ENCODE measurements at regions not wholly inside any gene's neighbourhood (a gene's known extent, or its start where the extent isn't known, plus 50 kb on each side); places are given as distances from the start of the nearest gene placed in this dataset.

- DNase-seq (ENCODE audit: low spot score): peak; percentile 71
Measured at GRCh38 chr3:176796371-176796770, 400.9 kb downstream of the TBL1XR1 start.

GRCh38 chr3:176795891-176796290 is 401.4 kb downstream of the TBL1XR1 start:
- peak; percentile 14 for DNase-seq (ENCODE audit: low spot score)

DNA sequence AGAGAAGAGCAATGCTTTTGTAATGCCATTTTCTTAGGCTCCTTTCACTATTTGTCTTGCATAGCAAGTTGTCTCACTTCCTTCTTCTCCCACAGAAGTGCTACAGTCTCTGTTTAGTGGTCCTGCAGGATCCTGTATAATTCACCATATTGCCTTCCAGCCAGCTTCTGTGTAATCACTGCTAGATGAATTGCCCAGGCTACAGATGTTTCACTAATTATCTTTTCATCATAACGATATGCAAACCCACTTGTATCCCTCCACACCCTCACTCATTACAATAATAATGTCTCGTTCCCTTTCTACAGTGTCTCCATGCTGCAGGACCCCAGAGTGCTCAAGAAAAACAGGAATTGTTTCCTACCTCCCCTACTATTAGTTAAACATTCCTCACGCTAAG is 402.9 kb downstream of the TBL1XR1 start:
- no peak for DNase-seq (ENCODE audit: low spot score)

GRCh38 chr3:176789947-176790346 is 407.3 kb downstream of the TBL1XR1 start:
- no peak for DNase-seq (ENCODE audit: low spot score)

- DNase-seq (ENCODE audit: low spot score): no peak
Measured at GRCh38 chr3:176789281-176789705, 408.0 kb downstream of the TBL1XR1 start.

DNA sequence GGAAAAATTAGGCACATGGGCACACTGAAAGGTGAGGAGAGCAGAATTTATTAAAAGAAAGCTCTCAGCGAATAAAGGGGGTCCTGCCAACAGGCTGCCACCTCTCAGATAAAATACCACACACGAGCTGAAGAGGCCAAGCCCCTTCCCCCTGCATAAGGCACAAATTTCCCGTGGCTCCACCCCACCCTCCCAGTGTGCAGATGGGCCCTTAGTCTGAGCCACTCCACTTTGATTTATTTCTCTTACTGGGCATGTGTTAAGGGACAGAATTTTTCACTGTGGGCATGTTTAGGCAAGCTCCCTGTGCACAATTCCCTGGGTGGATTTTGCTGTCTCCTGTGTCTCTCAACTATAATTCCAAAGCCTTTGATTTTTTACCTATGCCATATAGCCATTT is 409.8 kb downstream of the TBL1XR1 start:
- DNase-seq (ENCODE audit: low spot score): no peak

DNA sequence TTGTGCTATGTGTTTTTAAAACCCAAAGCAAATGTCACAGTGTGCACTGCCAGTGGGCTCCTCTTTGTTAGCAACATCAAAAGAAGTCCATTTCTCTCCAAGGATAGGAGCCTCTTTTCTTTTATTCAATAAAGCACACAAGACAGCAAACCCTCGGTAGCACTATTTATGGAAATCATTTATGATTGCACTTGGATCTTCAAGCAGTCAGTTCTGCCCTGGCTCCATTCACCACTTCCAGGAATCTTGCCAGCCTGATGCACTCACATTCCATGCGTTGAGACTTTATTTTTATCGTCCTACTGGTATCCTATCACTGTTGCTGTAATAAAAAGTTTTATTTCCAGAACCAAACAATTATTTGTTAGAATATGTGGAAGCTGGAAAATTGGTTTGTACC is 412.1 kb downstream of the TBL1XR1 start:
- DNase-seq (ENCODE audit: low spot score): peak; percentile 78

GRCh38 chr3:176780766-176781165 is 416.5 kb downstream of the TBL1XR1 start:
- DNase-seq (ENCODE audit: low spot score): no peak

GRCh38 chr3:176776622-176777175 is 420.6 kb downstream of the TBL1XR1 start:
- DNase-seq (ENCODE audit: low spot score): no peak

GRCh38 chr3:176769547-176770190 is 427.6 kb downstream of the TBL1XR1 start:
- DNase-seq (ENCODE audit: low spot score): no peak

- DNase-seq (ENCODE audit: low spot score): no peak
Measured at GRCh38 chr3:176767385-176767784, 429.9 kb downstream of the TBL1XR1 start.

DNA sequence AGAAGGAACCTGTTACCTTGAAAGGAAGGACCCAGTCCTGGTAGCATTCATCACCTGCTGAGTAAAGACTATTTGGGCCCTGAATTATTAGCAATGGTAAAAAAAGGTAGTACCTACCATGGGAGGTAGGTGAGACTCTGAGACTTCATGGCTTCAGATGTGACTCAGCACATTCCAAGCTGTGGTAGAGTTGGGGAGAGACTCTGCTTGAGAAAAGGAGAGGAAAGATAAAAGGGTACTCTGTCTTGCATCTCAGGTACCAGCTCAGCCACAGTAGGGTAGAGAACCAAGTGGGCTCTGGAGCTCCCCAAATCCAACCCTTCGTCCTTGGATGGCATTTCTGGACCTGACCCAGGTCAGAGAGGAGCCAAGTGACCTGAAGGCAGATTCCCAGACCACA is 430.4 kb downstream of the TBL1XR1 start:
- DNase-seq (ENCODE audit: low spot score): no peak

DNA sequence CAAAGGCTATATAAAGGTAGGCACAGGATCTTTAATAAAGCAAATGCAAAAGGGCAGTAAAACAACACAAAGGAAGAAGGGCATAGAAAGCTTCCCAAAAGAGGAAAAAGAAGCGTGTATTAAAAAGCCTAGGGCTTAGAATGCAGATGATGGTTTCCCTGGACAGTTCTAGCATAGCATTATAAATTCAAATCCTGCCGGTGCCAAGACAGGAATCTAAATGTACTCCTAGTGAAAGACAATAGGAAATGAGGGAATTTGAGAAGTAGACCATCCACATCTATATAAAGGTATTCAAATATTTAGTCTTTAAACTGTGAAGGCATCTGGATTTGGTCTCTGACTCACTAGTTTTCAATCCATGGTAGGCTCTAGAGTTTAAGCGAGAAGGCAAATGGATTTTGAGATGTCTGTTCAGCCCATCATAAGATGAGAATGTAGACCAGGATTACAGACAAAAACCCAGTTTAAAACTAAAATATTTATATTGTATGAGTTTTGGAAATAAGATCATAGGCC is 431.8 kb downstream of the TBL1XR1 start:
- no peak for DNase-seq (ENCODE audit: low spot score)

DNA sequence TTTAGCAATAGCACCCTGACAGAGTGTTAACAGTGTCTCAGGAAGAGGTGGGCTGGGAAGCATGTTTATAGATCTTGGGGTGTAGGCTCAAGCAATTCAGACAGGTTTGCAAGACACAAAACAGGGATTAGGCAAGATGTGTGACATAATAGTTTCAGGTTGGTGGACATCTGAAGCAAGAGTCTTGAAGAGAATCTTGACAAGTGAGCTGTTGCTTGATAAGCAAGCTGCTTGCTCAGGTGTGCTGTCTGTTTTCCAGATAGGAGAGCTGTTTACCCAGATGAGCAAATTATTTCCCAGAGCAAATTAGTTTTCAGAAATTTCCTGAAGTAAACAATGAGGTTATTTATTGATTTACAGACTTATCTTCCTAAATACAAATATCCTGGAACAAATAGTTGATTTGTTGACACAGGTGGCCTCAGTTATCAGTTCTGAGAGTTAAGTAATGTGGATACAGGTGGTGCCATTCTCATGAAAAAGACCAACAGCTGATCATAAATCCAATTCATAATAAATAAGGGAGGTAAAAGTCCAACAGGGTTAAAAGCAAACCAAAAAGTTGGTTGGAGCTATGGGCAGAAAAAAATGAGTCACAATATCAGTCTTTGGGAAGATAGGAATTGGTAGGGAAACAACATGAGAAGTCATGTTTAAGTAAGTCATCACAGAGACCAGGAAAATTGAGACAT is 437.3 kb downstream of the TBL1XR1 start:
- DNase-seq (ENCODE audit: low spot score): no peak

DNA sequence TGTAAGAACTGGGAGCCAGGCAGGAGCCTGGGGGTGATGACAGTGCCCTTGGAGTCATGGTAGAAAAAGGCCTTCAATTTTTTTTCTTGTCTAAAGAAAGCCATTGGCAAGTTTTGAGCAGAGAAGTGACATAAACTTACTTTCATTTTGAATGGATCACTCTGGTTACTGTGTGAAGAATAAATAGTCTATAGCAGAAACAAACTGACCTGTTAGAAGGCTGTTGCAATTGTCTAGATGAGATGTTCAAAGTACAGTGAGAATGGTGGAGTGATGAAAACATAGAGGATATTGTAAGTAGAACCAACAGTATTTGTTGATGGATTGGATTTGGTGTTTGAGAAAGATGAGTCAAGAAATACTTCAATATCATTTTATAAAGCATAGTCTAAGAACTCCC is 439.9 kb downstream of the TBL1XR1 start:
- no peak for DNase-seq (ENCODE audit: low spot score)

- no peak for DNase-seq (ENCODE audit: low spot score)
Measured at GRCh38 chr3:176755977-176756376, 441.3 kb downstream of the TBL1XR1 start.

- DNase-seq (ENCODE audit: low spot score): no peak
Measured at GRCh38 chr3:176755552-176755951, 441.7 kb downstream of the TBL1XR1 start.

DNA sequence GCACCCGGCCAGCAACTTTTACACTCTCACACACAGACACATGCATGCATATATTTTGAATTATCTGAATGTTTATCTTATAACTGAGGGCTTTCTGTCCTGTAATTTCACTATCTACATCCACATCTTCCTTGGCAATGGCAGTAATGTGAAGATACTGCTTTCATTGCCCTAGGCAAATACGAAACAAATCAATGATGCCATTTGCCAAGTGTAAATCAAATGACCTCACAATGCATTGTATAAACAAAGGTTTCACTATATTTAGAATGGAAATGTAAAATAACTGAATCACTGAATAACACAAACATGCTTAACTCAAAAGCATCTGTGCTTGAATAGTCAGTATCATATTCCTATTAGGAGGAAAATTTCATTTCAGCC is 455.6 kb downstream of the TBL1XR1 start:
- DNase-seq (ENCODE audit: low spot score): no peak

GRCh38 chr3:176740906-176741663 is 456.2 kb downstream of the TBL1XR1 start:
- no peak for DNase-seq (ENCODE audit: low spot score)

DNA sequence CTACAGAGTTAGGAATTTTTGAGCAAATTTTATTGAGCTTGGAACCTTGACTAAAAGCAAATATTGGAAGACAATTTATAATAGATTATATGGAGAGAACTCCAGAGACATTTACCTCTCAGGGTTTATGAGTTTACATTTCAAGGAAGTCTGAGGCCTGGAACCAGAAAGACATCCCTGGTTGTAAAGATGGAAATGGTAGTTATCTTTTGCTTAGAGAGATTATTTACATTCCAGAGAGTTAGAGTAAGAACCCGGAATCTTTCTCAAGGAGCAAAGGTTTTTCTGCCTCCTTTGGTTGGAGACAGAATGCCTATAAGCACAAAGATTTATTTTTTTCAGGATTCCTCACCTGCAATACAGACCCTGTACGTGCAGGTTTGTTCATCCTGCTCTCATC is 458.1 kb downstream of the TBL1XR1 start:
- peak; percentile 1 for DNase-seq (ENCODE audit: low spot score)

DNA sequence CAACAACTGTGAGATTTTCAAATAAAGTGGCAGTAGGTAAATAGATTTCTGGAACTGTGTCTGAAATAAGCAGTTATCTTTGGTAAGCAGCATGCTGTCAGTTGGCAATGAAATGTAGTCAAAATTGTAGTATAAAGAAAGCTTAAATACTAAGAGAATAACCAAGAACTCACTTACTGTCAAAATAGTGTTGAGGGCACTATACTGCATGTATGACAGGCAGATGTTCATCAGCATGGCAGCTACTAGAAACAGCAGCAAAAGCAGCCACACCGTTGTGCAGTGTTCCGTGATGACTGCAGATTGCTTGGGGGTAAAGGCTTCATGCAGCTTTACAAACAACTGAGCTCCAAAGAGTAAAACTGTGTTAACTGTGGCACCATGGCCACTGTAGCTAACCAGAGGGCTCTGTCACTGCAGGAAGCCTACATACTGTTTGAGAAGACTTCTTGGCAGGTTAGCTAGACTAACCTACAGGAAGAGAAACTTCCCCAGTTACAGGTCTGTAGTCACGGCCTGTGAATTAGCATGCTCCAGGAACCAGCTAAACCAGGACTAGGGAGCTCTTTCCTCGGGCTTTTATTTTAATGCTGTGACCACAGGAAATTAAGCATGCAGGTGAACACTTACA is 459.7 kb downstream of the TBL1XR1 start:
- no peak for DNase-seq (ENCODE audit: low spot score)

- no peak for DNase-seq (ENCODE audit: low spot score)
Measured at GRCh38 chr3:176734146-176734545, 463.1 kb downstream of the TBL1XR1 start.

Measured in umbilical cord (tissue), 1 donor.